ENCODE measurements at regions not wholly inside any gene's neighbourhood (a gene's known extent, or its start where the extent isn't known, plus 50 kb on each side); places are given as distances from the start of the nearest gene placed in this dataset.

GRCh38 chr5:176734756-176735342, 75.5 kb upstream of the UNC5A start:
- Histone ChIP-seq H3K27ac (ENCODE audit: low read depth, low read length) (no peak overlapping the region), H3K4me2 (ENCODE audit: low read length) (no peak overlapping the region), H3K9me2 (ENCODE audit: insufficient read depth) (no peaks in the 10 kb centered on the region), H2AFZ (ENCODE audit: low read depth, low read length, poor library complexity, severe bottlenecking) (no peak overlapping the region), H3K36me3 (ENCODE audit: control insufficient read depth in 1 of 2, insufficient read depth in 2 of 2, low read length in 2 of 2) (no peaks in the 10 kb centered on the region), H3K4me3 (replicated peaks in 1 of 2; ENCODE audit: low read depth in 1 of 2, low read length in 2 of 2) (no peak overlapping the region), H3K27me3 (ENCODE audit: insufficient read depth, low read length) (no peaks in the 10 kb centered on the region), H3K9me3 (ENCODE audit: control insufficient read depth in 1 of 2, insufficient read depth in 1 of 2, low read depth in 1 of 2, low read length in 2 of 2) (peaks cover 0 to 4% of the 10 kb centered on the region in 2 experiments; a peak in 1 of 4 replicates), H3K9ac (ENCODE audit: low read length) (no peak overlapping the region), H4K20me1 (ENCODE audit: insufficient read depth) (no peaks in the 10 kb centered on the region), H3K79me2 (ENCODE audit: insufficient read depth, low read length) (no peaks in the 10 kb centered on the region), H3K4me1 (ENCODE audit: control insufficient read depth in 1 of 2, insufficient read depth in 2 of 2, low read length in 2 of 2) (no peaks in the 10 kb centered on the region)
- ATAC-seq: no peak
- POLR2A ChIA-PET: no interaction called here
- BruUV-seq (replicated peaks): no TSS peak
- RAD21 ChIA-PET (ENCODE audit: low non-redundant PET in 1 of 2, low total read pairs in 2 of 2, uncharacterized antibody in 2 of 2, unreplicated experiment in 2 of 2): no interaction called here
- intact Hi-C loops (cut with micrococcal nuclease): no loop called here
- CTCF ChIA-PET: interaction anchor here (1.2 kb wide), 1 partner anchor 10 kb away, joined by 3 read pairs; no protein-coding TSS in a partner anchor
- TF ChIP-seq TCF7L2 (IDR thresholded peaks at IDR 0.05; ENCODE audit: borderline replicate concordance, extremely low read depth, insufficient read depth, insufficient read length): no peak
- TF ChIP-seq EZH2phosphoT487 (IDR thresholded peaks at IDR 0.05; ENCODE audit: borderline replicate concordance): no peak
- TF ChIP-seq ZFX (IDR thresholded peaks at IDR 0.05): no peak
- no peak for DNase-seq (ENCODE audit: low read depth, low spot score)

- Histone ChIP-seq H3K9ac (ENCODE audit: low read length) (no peak overlapping the region), H3K4me2 (ENCODE audit: low read length) (no peak overlapping the region), H3K9me3 (ENCODE audit: control insufficient read depth in 1 of 2, insufficient read depth in 1 of 2, low read depth in 1 of 2, low read length in 2 of 2) (peaks cover 0 to 3% of the 10 kb centered on the region in 2 experiments; a peak in 1 of 4 replicates), H3K9me2 (ENCODE audit: insufficient read depth) (no peaks in the 10 kb centered on the region), H2AFZ (ENCODE audit: low read depth, low read length, poor library complexity, severe bottlenecking) (no peak overlapping the region), H3K4me1 (ENCODE audit: control insufficient read depth in 1 of 2, insufficient read depth in 2 of 2, low read length in 2 of 2) (no peaks in the 10 kb centered on the region), H3K36me3 (ENCODE audit: control insufficient read depth in 1 of 2, insufficient read depth in 2 of 2, low read length in 2 of 2) (no peaks in the 10 kb centered on the region), H3K27me3 (ENCODE audit: insufficient read depth, low read length) (no peaks in the 10 kb centered on the region), H4K20me1 (ENCODE audit: insufficient read depth) (no peaks in the 10 kb centered on the region), H3K79me2 (ENCODE audit: insufficient read depth, low read length) (no peaks in the 10 kb centered on the region), H3K4me3 (replicated peaks in 1 of 2; ENCODE audit: low read depth in 1 of 2, low read length in 2 of 2) (no peak overlapping the region), H3K27ac (ENCODE audit: low read depth, low read length) (no peak overlapping the region)
- BruUV-seq (replicated peaks): no TSS peak
- intact Hi-C loops (cut with micrococcal nuclease): no loop called here
- no peak for TF ChIP-seq ZNF274 (IDR thresholded peaks at IDR 0.05; ENCODE audit: low read depth, low read length)
- TF ChIP-seq ELF1 (IDR thresholded peaks at IDR 0.05; ENCODE audit: borderline replicate concordance, low read depth): no peak
- no peak for TF ChIP-seq EZH2phosphoT487 (IDR thresholded peaks at IDR 0.05; ENCODE audit: borderline replicate concordance)
- TF ChIP-seq EGR1 (IDR thresholded peaks at IDR 0.05; ENCODE audit: low read depth): no peak
- TF ChIP-seq POLR2AphosphoS5 (IDR thresholded peaks at IDR 0.05; ENCODE audit: low read depth, low read length): no peak
- no peak for TF ChIP-seq EZH2 (IDR thresholded peaks at IDR 0.05)
- TF ChIP-seq JUND (IDR thresholded peaks at IDR 0.05): no peak
- TF ChIP-seq REST (IDR thresholded peaks at IDR 0.05; ENCODE audit: low read depth): no peak
- TF ChIP-seq MAX (IDR thresholded peaks at IDR 0.05): no peak
- TF ChIP-seq SRF (IDR thresholded peaks at IDR 0.05; ENCODE audit: low read depth): no peak
- no peak for TF ChIP-seq RAD21 (IDR thresholded peaks at IDR 0.05; ENCODE audit: low read depth)
- TF ChIP-seq ATF3 (IDR thresholded peaks at IDR 0.05): no peak
- TF ChIP-seq SP1 (IDR thresholded peaks at IDR 0.05; ENCODE audit: low read depth): no peak
- TF ChIP-seq ZFX (IDR thresholded peaks at IDR 0.05): no peak
- DNase-seq (ENCODE audit: low read depth, low spot score) (no peak), ATAC-seq (no peak)
- POLR2A ChIA-PET: no interaction called here
- RAD21 ChIA-PET (ENCODE audit: low non-redundant PET in 1 of 2, low total read pairs in 2 of 2, uncharacterized antibody in 2 of 2, unreplicated experiment in 2 of 2): no interaction called here
- CTCF ChIA-PET: no interaction called here
Measured at GRCh38 chr5:176735383-176736265, 74.7 kb upstream of the UNC5A start.

Measured in HCT116 (cell line).